ES-I3 (cell line): ENCODE measurements at regions not wholly inside any gene's neighbourhood (a gene's known extent, or its start where the extent isn't known, plus 50 kb on each side); places are given as distances from the start of the nearest gene placed in this dataset.
"Not testable (repeated sequence)": the region's sequence is repeated elsewhere in the genome, so short reads cannot be mapped to it uniquely, and the experiment has no call there.

Source experiments
- H3K36me3 ChIP-seq: 2 replicates; pipeline ENCODE4 v1.6.1; 2013; ENCODE audit warnings: mild to moderate bottlenecking, low read length, control low read depth, moderate library complexity; ENCODE audit not compliant: insufficient read depth
- H3K4me1 ChIP-seq: 2 replicates; pipeline ENCODE4 v1.6.1; 2013; ENCODE audit warnings: mild to moderate bottlenecking, control low read depth, low read length; ENCODE audit not compliant: insufficient read depth
- H3K9ac ChIP-seq: 2 replicates; pipeline ENCODE4 v1.6.1; 2013; ENCODE audit warnings: low read depth, mild to moderate bottlenecking, low read length, moderate library complexity
- H3K9me3 ChIP-seq: 2 replicates; pipeline ENCODE4 v1.6.1; 2013; ENCODE audit warnings: mild to moderate bottlenecking, low read length, moderate library complexity; ENCODE audit not compliant: control insufficient read depth, insufficient read depth

GRCh38 chr13:55984026-55984425 is 1156.7 kb upstream of the PRR20A start:
- H3K36me3 ChIP-seq, H3K9me3 ChIP-seq, H3K9ac ChIP-seq, H3K4me1 ChIP-seq: not testable (repeated sequence)

- Histone ChIP-seq H3K9me3 (no peaks in the 10 kb centered on the region), H3K4me1 (no peaks in the 10 kb centered on the region), H3K9ac (no peak overlapping the region), H3K36me3 (no peaks in the 10 kb centered on the region)
Measured at GRCh38 chr13:55990631-55991030, 1150.1 kb upstream of the PRR20A start.

GRCh38 chr13:55991666-55992065 is 1149.1 kb upstream of the PRR20A start:
- no peaks in the 10 kb centered on the region for H3K9me3 ChIP-seq

GRCh38 chr13:55992145-55992544 is 1148.6 kb upstream of the PRR20A start:
- H3K4me1 ChIP-seq, result no peaks in the 10 kb centered on the region
- no peaks in the 10 kb centered on the region for H3K36me3 ChIP-seq
- no peak overlapping the region for H3K9ac ChIP-seq
- H3K9me3 ChIP-seq, result no peaks in the 10 kb centered on the region; the same call in 1 of the 2 replicates

More at GRCh38 chr13:55991666-55992065, 1149.1 kb upstream of the PRR20A start:
- H3K9ac ChIP-seq, result no peak overlapping the region
- no peaks in the 10 kb centered on the region for H3K4me1 ChIP-seq
- no peaks in the 10 kb centered on the region for H3K36me3 ChIP-seq

- no peaks in the 10 kb centered on the region for H3K36me3 ChIP-seq
- H3K9ac ChIP-seq, result no peak overlapping the region
Measured at GRCh38 chr13:55999709-56000108, 1141.0 kb upstream of the PRR20A start.

GRCh38 chr13:56009418-56009817 is 1131.3 kb upstream of the PRR20A start:
- no peak overlapping the region for H3K9ac ChIP-seq
- H3K36me3 ChIP-seq, result no peaks in the 10 kb centered on the region
- peaks cover 4% of the 10 kb centered on the region; the same call in 1 of the 2 replicates for H3K9me3 ChIP-seq
- H3K4me1 ChIP-seq, result no peaks in the 10 kb centered on the region

More at GRCh38 chr13:55999709-56000108, 1141.0 kb upstream of the PRR20A start:
- Histone ChIP-seq H3K4me1 (no peaks in the 10 kb centered on the region), H3K9me3 (peaks cover 11% of the 10 kb centered on the region)

- Histone ChIP-seq H3K9me3 (no peaks in the 10 kb centered on the region), H3K4me1 (peaks cover 7% of the 10 kb centered on the region), H3K9ac (no peak overlapping the region), H3K36me3 (no peaks in the 10 kb centered on the region)
Measured at GRCh38 chr13:56012644-56013043, 1128.1 kb upstream of the PRR20A start.

GRCh38 chr13:56015919-56016318 is 1124.8 kb upstream of the PRR20A start:
- H3K36me3 ChIP-seq, result no peaks in the 10 kb centered on the region
- peaks cover 7% of the 10 kb centered on the region for H3K4me1 ChIP-seq
- H3K9ac ChIP-seq, result no peak overlapping the region
- H3K9me3 ChIP-seq, result no peaks in the 10 kb centered on the region

GRCh38 chr13:56019606-56020005 is 1121.1 kb upstream of the PRR20A start:
- no peaks in the 10 kb centered on the region for H3K36me3 ChIP-seq
- H3K9me3 ChIP-seq, result no peaks in the 10 kb centered on the region
- peaks cover 7% of the 10 kb centered on the region for H3K4me1 ChIP-seq
- no peak overlapping the region for H3K9ac ChIP-seq

- Histone ChIP-seq H3K4me1 (peaks cover 7% of the 10 kb centered on the region), H3K36me3 (no peaks in the 10 kb centered on the region), H3K9ac (no peak overlapping the region), H3K9me3 (no peaks in the 10 kb centered on the region)
Measured at GRCh38 chr13:56020425-56020824, 1120.3 kb upstream of the PRR20A start.

GRCh38 chr13:56039992-56040391 is 1100.7 kb upstream of the PRR20A start:
- no peaks in the 10 kb centered on the region for H3K9me3 ChIP-seq
- no peaks in the 10 kb centered on the region for H3K4me1 ChIP-seq
- H3K9ac ChIP-seq, result no peak overlapping the region
- H3K36me3 ChIP-seq, result no peaks in the 10 kb centered on the region

GRCh38 chr13:56066321-56066720 is 1074.4 kb upstream of the PRR20A start:
- H3K9me3 ChIP-seq, result no peaks in the 10 kb centered on the region
- H3K4me1 ChIP-seq, result no peaks in the 10 kb centered on the region; the same call in 1 of the 2 replicates
- H3K9ac ChIP-seq, result no peak overlapping the region
- H3K36me3 ChIP-seq, result no peaks in the 10 kb centered on the region

- Histone ChIP-seq H3K36me3 (peaks cover 20% of the 10 kb centered on the region; the same call in 1 of the 2 replicates), H3K9me3 (no peaks in the 10 kb centered on the region), H3K4me1 (peaks cover 4% of the 10 kb centered on the region; the same call in 1 of the 2 replicates), H3K9ac (no peak overlapping the region)
Measured at GRCh38 chr13:56102641-56103040, 1038.1 kb upstream of the PRR20A start.

- H3K9ac ChIP-seq, result no peak overlapping the region
- no peaks in the 10 kb centered on the region for H3K9me3 ChIP-seq
- H3K36me3 ChIP-seq, result peaks cover 12% of the 10 kb centered on the region
- H3K4me1 ChIP-seq, result peaks cover 7% of the 10 kb centered on the region
Measured at GRCh38 chr13:56110751-56111150, 1030.0 kb upstream of the PRR20A start.

- no peak overlapping the region for H3K9ac ChIP-seq
- no peaks in the 10 kb centered on the region for H3K36me3 ChIP-seq
- peaks cover 9% of the 10 kb centered on the region for H3K9me3 ChIP-seq
- no peaks in the 10 kb centered on the region for H3K4me1 ChIP-seq
Measured at GRCh38 chr13:56134524-56134923, 1006.2 kb upstream of the PRR20A start.

GRCh38 chr13:56166864-56167263 is 973.9 kb upstream of the PRR20A start:
- Histone ChIP-seq H3K9me3 (no peaks in the 10 kb centered on the region), H3K9ac (peak overlapping the region; percentile 22; the same call in 1 of the 2 replicates), H3K4me1 (0 out of 2 replicates have a peak, but pooled peaks cover 4% of the 10 kb centered on the region), H3K36me3 (no peaks in the 10 kb centered on the region)
